ENCODE measurements at regions not wholly inside any gene's neighbourhood (a gene's known extent, or its start where the extent isn't known, plus 50 kb on each side); places are given as distances from the start of the nearest gene placed in this dataset.

DNA sequence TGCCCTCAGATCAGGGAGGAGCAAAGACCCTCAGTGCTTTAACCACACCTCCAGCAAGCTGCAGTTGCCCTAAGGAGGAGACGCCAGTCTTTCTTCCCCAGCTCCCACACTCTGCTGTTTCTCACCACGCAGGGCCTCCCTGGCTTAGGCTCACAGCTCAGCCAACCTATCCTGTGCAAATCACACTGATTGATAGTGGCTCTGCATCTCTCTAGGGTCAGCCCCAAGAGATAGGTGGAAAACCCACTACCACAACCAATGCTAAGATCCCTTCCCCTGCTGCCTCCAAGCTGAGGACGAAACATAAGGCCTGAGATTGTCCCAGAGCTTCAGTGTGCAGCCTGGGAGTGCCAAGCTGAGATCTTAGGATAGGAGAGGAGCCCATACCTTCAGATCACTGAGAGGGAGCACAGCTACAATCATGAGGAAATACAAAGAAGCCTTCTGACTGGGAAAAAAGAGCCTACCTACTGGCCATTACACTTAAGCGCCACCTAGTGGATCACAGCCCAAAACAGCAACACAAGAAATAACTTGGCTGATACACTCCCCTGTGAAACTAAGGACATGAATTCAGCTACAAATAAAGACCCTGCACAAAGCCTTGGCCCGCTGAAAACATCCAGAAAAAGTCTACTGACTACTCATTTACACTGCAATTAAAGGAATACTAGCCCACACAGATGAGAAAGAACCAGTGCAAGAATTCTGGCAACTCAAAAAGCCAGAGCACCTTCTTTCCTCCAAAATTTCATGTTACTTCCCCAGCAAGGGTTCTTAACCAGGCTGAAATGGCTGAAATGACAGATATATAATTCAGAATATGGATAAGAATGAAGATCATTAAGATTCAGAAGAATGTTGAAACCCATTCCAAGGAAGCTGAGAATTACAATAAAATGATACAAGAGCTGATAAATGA lies 271.5 kb upstream of the DCBLD2 start:
- DNase-seq = peak in 1 of 2 donors; percentile 25

DNA sequence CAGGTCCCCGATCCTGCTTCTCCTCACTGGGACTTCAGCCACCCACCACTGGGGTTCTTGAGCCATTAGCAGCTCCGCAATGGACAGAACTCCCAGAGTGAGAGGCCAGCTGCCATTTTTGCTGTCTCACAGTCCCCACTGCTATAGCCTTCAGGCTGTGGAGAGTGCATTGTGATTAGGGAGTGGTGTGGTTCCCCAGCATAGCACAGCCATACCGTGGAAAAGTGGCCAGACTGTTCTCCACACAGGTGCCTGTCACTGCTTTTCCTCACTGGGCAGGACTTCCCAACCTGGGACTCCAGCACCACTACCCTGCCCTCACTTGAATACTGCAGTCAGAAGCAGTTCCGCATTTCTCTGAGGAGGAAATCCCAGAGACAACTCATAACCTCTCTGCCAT lies 270.3 kb upstream of the DCBLD2 start:
- DNase-seq = no peak

DNA sequence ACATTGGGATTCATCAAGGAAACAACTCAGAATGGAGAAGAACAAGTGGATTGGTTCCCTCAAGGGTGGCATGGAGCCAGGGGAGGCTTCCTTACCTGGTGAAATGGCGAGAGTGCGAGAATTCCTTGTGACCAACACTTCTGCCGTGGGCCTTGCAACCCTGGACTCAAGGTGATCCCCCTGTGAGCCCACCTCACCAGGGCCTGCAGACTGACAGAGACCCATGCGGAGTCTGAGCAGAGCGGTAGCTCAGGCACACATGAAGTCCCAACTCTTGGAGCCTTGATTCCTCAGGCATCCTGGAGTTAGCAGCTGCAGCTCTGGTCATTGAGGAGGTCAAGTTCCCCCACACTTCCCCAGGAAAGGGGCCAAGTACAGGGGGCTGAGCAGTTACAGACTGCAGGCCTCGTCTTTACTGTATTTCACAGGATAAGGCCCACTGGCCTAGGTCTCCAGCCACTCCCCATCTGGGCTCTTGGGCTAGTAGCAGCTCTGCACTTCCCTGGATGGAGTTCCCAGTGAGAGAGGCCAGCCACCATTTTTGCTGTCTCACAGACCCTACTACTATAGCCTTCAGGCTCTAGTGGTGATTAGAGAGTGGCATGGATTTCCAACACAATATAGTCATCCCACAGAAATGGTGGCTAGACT lies 269.5 kb upstream of the DCBLD2 start:
- DNase-seq = no peak

DNA sequence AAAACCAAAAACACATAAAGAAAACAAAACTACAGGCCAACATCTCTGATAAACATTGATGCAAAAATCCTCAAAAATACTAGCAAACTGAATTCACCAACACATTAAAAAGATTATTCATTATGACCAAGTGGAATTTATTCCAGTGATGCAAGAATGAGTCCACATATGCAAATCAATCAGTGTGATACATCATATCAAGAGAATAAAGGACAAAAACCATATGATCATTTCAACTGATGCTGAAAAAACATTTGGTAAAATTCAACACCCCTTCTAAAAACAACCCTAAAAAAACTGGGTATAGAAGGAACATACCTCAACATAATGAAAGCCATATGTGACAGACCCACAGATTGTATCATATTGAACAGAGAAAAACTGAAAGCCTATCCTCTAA lies 265.6 kb upstream of the DCBLD2 start:
- DNase-seq = no peak

DNA sequence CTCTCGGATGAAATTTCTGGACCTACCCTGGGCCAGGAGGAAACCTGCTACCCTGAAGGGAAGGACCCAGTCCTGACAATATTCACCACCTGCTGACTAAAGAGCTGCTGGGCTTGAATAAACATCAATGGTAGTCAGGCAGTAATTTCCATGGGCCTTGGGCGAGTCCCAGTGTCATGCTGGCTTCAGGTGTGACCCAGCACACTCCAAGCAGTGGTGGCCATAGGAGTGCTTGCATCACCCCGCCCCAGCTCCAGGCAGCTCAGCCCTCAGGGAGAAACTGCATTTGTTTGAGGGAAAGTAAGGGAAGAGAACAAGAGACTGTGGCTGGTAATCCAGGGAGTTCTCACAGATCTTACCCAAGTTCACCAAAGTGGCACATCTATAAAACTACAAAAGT lies 261.8 kb upstream of the DCBLD2 start:
- DNase-seq = no peak

DNA sequence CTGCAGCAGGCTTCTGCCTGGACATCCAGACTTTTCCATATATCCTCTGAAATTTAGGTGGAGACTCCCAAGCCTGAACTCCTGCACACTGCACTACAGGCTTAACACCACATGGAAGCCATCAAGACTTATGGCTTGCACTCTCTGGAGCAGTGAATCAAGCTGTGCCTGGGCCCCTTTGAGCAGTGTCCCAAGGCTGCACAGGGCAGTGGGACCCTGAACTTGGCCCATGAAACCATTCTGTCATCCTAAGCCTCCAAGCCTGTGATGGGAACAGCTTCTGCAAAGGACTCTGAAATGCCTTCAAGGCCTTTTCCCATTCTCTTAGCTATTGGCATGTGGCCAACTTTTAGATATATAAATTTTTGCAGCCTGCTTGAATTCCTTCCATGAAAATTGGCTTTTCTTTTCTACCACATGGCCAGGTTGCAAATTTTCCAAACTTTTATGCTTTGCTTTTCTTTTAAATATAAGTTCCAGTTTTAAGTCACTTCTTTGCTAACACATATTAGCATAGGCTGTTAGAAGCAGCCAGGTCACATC lies 257.8 kb upstream of the DCBLD2 start:
- no peak for DNase-seq

DNA sequence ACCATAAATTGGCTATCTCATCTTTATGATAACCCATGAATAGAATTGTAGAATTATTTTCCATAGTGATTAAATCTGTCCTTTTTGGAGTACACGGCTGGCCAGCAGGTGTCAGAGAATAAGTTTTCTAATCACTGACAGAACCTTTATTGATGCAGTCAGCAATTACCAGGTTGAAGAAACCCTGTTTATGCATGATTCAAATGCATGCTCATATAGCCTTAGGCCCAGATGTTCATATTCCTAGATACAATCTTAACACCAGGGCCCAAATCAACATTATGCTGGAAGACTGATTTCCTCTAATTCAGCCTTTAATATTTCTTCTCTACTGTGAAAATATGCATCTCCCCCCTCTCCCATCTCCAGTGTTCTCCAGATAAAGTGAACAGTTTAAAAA lies 243.5 kb upstream of the DCBLD2 start:
- no peak for DNase-seq

DNA sequence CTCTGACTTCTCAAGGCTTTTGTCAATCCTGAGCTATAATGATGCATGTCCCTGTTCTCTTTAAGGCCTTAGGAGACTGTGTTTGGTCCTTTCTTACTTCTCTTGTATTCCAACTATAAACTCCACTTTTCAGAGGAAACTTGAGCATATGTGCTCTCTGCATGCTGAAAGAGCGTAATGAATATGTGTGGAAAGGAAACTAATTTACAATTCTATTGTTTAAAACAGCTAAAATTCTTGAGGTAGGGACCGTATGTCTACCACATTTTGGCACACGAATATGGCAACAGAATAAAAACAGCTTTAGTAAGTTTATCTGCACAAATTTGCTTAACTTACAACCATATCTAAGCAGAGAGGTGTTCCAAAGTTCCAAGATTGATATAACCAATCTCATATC lies 242.0 kb upstream of the DCBLD2 start:
- no peak for DNase-seq

DNA sequence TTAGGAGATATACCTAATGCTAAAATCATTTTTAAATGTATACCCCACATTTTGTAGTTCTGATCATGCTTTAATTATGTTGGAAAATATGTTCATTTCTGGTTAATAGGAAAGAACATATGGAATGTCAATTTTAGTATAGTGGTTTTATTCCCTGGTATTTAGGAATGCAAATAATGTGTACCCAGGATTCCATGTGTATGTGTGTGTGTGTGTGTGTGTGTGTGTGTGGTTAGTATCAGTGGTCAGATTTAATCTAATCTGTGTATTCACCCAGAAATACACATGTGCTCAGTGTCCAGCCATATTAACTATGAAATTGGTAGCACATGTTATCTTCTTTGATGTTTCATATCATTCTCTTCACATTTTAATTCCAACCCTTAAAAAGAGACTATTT lies 233.5 kb upstream of the DCBLD2 start:
- no peak for DNase-seq

DNA sequence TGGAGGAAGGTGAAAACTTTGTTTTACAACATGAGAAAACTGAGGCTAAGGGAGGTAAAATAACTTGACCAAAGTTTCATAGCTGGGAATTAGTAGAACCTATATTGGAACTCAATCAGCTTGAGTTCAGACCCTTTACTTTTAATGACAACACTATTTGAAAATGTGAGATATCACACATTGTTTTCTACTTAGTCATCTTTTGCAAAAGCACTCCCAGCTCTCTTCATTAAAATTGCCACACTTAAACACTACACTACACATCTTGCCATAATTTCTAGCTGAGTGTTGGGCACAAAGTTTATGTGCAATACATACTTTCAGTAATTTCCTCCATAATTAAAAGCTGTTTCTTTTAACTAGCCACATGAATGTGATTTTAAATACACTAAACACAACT lies 230.4 kb upstream of the DCBLD2 start:
- no peak for DNase-seq

DNA sequence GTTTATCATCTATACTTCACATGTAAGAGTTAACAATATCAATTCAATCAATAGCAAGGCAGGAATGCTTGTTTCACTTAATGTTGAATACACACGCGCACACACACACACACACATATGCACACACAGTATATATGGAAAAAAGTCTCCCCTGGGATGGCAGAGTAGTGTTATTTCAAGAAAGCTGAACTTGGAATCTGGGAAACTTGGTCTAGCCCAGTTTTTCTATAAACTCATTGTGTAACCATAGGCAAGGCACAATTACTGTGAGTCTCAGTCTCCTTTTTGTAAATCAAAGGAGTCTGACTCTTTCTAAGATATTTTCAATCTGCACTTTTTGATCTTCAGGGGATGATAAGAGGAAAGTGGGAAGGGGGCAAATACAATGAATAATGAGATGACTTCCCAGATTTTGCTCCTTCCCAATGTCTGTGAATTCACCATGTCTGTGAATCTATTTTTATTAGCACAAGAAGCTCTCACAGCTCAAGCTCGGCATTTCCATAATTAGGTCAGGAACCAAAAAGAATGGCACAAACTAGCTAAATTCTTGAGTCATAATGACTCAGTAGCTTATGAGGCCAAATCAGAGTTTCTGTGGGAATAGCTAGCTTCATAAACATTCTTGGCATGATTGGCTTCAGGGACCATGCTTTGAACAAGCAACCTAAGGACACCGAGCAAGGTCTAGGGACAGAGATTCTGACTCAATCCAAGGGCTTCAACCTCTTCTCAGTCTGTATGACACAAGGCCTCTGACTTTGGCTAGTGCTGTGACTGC lies 227.4 kb upstream of the DCBLD2 start:
- DNase-seq = no peak

DNA sequence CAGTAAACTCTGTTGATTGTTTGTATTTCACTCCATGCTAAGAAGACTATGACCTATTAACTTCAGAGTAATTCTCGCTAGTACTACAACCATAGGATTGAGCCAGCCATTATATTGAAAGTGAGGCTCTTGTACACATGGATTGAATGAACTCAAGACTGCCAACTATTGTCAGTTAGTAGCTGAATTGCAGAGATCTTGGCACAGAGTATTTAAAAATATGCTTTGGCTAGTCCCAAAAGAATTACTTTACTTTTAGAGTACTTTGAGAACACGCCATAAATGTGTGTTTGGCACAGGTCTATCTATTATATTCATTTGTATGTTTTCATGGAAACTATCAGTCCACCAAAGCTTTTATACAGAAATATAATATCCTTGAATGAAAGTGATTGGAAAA lies 226.7 kb upstream of the DCBLD2 start:
- DNase-seq = no peak

DNA sequence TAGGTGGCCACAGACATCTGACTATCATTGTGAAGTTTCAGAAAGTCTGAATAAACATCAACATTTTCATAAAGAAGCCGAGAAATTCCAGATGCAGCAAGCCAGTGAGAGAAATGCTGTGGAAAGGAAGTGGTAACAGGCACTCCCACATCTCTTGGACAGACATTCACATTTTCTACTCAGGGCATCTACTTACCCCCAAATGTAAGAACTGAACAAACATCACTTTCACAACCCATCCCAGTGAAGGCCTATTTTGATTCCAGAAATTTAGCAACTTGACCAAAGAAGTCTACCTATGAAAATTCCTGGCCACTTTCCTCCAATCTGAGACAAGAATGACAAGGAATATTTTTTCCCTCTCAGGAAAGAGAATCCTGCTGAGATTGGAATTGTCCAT lies 224.8 kb upstream of the DCBLD2 start:
- no peak for DNase-seq

DNA sequence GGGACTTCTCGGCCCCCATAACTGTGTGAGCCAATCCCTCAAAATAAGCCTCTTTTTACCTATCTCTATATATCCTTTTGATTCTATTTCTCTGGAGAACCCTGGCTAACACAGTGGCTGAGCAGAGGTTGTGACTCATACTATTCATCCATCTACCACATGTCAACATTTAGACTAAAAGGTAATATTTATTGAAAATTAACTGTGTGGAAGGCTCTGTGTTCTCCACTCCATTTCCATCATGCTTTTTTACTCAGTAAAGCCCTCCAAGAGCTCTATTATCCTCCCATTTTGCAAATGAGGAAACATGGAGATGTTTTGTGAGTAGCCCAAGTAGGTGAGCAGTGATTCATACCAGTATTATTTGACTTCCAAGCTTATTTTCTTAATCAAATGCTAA lies 217.9 kb upstream of the DCBLD2 start:
- no peak for DNase-seq

DNA sequence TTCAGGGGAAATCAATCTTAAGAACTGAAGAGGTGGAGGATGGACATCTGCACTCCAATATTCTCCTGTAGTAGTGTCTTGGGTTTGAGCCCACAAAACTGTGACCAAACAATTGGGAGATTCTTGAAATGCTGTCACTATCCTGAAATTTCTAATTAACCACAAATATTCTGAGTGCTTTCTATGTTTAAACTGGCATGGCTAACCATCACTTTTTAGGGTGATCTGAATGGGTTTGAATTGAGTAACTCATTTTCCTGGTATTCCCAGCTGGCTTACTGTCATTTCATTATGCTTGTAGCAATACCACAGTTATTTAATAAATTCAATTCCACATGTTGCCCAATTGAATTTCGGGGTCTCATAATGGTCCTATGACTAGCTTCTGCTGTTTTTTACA lies 216.9 kb upstream of the DCBLD2 start:
- DNase-seq = no peak

DNA sequence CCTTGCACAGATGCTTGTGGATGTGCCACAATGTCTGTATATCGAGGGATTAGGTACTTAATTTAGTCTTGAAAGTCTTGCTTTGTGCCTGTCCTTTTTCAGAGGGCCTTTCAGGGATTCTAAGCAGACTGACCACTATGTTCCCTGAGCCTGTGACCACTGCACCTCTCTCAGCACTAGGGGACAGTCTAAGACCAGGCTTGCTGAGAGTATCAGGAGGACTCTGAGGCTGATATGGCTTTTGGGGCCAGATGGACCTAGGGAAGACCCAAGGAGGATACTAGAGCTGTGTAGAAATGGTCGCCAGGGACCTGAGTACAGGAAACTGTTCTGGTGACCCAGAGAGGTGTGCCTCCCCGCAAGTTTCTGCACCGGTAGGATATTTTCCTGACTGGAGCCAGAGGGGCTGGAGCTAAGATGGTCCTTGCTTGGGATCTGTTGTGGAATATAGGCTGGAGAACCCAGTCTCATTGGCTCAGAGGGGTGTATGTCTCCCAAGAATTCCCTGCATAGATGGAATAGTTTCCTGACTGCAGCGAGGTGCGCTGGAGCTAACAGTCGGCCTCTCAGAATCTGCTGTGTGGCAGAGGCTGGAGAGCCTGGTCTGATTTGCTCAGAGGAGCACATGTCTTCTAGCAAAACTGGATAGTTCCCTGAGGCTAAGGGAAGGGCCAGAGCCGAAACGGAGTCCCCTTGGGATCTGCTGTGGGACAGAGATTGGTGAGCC lies 213.2 kb upstream of the DCBLD2 start:
- no peak for DNase-seq

DNA sequence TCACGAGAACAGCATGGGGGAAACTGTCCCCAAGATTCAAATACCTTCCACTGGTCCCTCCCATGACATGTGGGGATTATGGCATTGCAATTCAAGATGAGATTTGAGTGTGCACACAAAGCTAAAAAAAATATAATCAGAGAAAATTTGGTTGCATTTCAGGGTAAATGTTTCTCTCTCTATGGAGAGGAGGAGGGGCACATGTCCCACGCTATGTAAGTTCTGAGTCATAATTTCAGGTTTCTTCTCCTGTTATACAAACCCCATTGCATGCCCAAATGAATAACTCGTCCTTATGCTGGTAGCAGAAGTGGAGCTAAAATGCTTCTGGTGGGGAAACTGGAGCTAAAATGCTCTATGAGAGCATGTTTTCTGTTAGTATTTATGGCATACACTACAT lies 209.7 kb upstream of the DCBLD2 start:
- DNase-seq = no peak

DNA sequence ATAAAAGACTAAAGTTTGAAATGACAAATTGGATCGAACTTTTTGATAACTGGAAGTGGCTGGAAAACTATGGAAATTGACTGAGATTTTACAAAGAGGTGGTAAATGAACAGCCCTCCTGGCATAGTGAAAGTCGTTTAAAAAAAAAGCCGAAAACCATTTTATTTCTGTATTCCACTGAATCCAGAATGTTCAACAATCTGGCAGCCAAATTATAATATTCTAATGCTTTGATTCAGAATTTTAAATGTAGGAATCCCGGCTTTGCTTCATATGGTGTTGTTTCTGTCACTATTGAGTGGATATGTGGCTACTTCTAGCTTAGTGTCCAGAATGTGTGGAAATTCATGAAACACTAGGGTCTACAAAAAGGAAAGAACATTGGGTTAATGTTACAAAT lies 208.9 kb upstream of the DCBLD2 start:
- DNase-seq = no peak

DNA sequence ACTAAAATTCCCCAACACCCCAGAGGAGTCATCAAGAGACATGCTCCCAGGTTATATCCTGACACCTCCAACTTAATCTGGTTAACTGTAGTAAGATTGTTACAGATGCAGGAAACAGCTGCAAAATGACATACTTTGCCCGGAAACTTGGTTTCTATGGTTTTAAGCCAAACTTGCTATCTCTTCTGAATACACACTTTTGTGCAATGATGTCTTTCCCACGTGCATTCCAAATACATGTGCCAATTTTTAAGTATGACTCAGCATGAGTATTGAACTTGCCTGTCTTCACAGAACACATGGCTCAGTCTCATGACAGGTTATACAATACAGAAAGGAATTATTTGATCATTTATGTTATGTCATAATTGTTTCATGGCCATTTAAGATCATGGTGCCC lies 207.0 kb upstream of the DCBLD2 start:
- DNase-seq = no peak

DNA sequence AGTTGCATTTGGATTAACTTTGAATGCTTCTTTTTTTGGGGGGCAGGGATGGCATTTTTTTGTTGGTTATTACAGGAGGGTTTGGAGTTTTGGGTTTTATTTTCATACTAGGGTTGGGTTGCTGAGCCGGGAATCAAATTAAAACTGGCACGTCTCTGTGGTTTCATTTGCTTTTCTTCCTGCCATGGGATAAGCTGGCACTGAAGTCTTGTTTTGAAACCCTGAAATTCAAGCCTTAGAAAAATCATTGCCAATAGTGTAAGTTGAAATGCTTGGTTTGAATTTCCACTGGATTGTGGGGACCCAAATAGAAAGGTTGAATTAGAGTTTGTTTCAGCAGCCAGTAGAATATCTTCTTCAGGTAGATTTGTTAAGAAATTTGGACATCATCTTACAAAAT lies 193.1 kb upstream of the DCBLD2 start:
- no peak for DNase-seq

DNA sequence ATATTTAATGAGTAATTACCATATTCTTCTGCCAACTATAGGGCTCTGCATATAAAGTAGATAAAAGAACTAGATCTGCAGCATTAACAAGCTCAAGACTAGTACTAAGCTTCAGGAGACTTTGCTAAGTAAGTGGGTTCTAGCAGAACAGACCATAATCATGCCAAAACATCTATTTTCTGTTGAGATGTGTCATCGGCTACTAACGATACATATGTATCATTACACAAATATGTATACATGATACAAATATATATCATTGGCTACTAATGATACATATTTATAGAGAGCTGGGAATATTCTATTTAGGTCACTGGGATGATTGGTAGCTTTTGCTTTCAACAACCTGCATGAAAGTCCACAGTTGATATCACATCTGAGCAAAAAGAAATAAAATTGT lies 185.8 kb upstream of the DCBLD2 start:
- DNase-seq = no peak

DNA sequence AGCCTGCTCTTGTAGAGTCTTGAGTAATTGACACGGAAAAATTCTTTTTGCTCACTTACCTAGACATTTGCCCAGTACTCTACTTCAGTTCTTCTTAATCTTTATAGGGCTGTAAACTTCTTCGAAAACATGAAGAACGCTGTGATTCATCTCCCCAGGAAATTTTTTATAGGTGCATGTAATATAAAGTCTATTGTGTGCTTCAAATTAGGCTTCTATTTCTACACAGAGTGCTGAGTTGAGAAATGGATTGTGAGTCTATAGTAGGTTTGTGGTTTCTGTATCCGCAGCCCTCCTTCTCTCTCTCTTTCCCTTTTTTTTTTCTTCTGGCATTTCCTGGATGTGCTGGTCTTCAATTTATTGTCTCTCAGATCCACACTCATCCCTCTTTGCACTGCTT lies 183.3 kb upstream of the DCBLD2 start:
- no peak for DNase-seq

DNA sequence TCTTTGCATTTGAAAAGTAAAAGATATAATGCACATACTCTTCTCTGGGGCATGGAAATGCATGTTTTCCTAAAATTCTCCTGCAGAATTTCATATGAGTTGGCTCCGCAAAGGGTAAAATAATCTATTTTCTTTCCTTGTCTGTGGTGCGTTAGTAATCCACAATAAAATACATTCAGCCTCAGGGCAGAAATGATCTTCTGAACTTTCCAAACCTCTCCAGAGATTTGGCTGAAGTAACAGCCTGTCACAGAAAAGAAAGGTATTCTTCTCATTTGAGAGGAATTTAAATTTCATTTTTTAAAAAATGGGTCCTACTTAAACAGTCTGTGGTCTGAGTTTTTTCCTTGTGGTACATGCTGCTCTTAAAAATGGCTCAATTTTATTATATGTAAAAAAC lies 182.7 kb upstream of the DCBLD2 start:
- DNase-seq = no peak

All from bone marrow (tissue), 2 donors.